NCI-H146 treated with DMSO at 0.1 percent for 48 hours (cell line): ENCODE measurements at regions not wholly inside any gene's neighbourhood (a gene's known extent, or its start where the extent isn't known, plus 50 kb on each side); places are given as distances from the start of the nearest gene placed in this dataset.

ENCODE experiments used
- DNase-seq: peaks from one replicate; lab custom pipeline; 2025; ENCODE audit not compliant: unreplicated experiment; lab: John Stamatoyannopoulos, UW

DNA sequence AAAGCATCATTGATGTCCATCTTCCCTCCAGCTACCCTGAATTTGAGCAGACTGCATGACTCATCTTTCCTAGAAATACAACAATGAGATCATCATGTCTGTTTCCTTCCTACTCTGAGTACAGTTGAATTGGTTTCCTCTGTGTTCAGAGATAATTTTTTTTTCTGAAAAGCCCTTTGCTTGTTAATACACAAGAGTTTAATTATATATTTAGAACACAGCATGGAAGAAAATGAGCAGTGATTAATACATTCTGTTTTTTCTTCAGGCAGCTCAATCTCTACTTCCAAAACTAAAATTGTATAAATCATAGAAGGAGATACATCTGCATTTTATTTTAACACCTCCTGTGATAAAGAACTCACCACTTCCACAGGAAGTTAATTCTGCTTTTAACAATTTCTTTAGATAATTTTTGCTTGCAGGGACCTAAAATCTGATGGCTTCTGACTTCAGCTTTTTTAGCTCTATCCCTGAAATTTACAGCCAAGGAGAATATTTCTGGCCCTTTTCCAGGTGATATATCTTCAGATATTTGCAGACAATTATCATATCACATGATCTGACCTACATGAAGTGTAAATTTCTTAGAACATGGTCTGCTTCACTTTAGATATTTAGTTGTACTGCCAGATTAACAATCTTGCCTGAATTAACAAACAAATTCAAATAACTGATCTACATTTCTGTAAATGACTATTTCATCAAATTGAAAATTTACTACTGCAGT lies 249.0 kb downstream of the TRIB2 start:
- DNase-seq = no peak

GRCh38 chr2:12967804-12968203 lies 251.1 kb downstream of the TRIB2 start:
- DNase-seq = no peak

- DNase-seq = no peak
These were observed 251.7 kb downstream of the TRIB2 start for GRCh38 chr2:12968399-12968798.

- DNase-seq = no peak
These were observed 254.1 kb downstream of the TRIB2 start for GRCh38 chr2:12970861-12971260.

- DNase-seq = no peak
These were observed 255.0 kb downstream of the TRIB2 start for GRCh38 chr2:12971581-12972365.

DNA sequence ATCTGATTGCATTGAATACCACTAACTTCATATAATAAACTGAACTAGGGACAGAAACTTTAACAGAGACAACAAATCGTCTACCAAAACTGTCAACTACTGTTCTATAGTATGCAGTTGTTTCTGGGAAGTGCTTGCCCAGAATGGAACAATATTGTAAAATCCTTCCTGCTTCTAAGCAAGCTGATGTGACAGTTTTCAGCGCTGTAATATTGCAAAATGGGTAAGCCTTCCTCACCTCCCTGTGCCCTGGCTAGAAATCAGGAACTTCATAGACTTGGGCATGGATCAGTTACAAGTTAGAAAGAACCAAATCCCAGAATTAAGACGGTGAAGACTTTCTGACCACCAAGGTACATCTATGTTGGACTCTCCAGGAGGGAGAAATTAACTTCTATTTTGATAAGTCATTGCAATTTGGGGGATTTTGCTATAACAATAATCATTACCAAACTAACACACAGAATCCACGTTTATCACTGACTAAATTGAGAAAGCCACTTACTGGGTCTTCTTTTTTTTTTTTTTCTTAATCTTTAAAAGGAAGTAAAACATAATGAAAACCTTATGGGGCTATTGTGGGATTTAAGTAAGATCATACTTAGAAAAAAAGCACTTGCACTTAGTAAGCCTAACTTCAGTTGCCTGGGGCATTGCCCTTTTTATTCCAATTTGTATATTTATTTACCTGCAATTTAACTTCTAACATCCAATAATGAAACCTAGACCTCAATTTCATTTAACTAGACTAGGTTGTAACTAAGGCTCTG lies 261.5 kb downstream of the TRIB2 start:
- DNase-seq = no peak

GRCh38 chr2:12979066-12979465 lies 262.3 kb downstream of the TRIB2 start:
- DNase-seq = no peak

DNA sequence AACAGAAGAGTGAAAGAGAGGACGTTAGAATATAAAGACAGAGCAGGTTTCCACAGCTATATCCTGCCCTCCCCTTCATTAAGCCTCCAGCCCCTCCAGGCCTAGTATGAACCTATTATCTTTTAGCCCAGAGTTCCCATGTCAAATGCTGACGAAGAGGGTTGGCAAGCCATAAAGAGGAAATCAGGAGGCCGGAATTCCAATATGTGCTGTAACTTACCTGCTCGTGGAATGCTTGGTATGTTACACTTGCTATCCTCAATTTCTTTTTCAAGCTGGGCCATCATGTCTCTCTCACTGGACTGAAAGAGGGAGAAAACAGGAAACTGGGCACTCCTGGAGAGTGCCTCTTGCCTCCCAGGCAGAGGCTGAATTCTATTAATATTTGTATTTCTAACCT lies 264.1 kb downstream of the TRIB2 start:
- DNase-seq = no peak

DNA sequence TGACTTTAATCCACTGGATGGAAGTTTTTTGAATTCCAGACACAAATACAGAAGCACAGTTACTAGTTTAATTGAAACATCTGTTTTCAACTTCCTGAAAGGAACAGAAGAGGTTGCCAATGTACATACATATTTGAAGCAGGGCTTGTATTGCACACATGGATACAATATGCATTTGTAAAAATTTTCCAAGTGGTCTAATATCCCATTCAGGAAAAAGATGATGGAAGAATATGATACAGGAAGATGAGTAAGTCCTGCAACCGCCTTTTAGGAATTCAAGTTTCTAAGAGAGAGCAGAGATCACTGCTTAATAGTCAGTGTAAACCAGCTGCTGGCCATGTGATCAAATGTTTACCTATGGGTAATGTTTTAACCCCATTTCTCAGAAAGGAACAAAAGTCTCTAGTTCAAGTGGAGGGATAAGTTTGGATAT lies 265.4 kb downstream of the TRIB2 start:
- DNase-seq = no peak

DNA sequence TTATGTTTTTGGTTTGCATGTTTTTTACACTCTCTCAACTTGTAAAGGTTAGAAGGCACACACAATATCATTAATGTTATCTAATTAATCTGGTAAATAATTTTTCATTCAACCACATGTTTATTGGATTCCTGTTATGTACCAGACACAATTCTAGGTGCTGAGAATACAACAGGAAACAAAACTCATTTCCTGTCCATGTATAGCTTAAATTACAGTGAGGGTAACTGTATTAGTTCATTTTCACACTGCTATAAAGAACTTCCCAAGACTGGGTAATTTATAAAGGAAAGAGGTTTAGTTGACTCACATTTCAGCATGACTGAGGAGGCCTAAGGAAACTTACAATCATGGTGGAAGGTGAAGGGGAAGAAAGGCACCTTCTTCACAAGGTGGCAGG lies 270.5 kb downstream of the TRIB2 start:
- DNase-seq = no peak

- DNase-seq = no peak
These were observed 271.5 kb downstream of the TRIB2 start for GRCh38 chr2:12988279-12988678.

- no peak for DNase-seq
These were observed 273.8 kb downstream of the TRIB2 start for GRCh38 chr2:12990523-12990922.

GRCh38 chr2:12998685-12999084 lies 281.9 kb downstream of the TRIB2 start:
- no peak for DNase-seq

- no peak for DNase-seq
These were observed 284.1 kb downstream of the TRIB2 start for GRCh38 chr2:13000664-13001363.

- no peak for DNase-seq
These were observed 284.7 kb downstream of the TRIB2 start for GRCh38 chr2:13001408-13001807.

DNA sequence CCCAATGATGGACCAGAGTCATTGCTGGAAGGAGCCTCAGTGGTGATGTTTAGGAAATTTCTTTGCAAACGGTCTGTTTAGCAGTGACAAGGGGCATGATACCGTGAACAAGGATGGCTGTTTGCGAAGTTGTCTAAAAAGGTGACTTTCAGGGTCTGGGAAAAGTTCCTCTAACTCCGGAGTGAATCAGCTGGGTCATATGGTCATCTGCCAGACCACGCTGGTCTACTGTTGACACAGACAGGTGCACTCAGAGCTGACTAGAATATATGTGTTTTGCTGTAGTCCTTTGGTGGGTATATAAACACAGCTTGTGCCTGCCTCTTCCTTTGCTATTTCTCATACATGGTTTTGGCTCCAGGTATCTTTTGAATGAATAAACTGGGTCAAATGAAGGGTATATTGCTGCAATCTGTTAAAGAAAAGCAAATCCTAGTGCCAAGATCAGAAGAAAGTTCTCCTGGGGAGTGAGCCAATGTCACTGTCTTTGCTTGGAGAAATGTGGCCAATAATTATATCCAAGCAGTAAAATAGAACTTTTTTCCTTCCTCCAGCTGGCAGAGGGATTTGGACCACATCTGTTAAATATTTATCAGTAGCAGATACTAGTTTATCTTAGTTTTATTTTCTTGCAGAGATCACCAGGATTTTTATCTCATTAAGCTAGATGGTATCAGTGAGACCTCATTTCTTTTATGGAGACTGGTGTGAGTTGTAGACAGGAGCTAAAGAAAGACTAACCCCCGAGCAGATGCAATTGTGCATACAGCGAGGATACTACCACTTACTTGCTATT lies 286.0 kb downstream of the TRIB2 start:
- DNase-seq = no peak

GRCh38 chr2:13003500-13003899 lies 286.8 kb downstream of the TRIB2 start:
- no peak for DNase-seq

DNA sequence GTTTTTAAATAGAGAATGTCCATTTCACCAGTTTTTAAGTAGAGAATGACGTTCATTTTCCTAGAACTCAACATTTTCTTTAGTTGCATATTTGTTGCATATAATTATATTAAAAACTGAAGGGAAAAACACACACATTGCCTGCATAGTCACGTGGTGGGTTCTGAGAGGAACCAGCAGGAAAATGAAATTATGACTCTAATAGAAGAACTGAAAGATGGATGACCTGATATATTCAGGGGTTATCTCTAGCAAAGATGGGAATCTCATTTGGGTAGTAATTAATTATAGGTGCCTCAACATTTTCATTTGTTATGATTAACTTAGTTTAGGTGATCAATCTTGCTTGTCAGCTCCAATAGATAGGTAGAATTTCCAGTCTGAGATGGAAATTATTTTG lies 288.3 kb downstream of the TRIB2 start:
- DNase-seq = no peak

DNA sequence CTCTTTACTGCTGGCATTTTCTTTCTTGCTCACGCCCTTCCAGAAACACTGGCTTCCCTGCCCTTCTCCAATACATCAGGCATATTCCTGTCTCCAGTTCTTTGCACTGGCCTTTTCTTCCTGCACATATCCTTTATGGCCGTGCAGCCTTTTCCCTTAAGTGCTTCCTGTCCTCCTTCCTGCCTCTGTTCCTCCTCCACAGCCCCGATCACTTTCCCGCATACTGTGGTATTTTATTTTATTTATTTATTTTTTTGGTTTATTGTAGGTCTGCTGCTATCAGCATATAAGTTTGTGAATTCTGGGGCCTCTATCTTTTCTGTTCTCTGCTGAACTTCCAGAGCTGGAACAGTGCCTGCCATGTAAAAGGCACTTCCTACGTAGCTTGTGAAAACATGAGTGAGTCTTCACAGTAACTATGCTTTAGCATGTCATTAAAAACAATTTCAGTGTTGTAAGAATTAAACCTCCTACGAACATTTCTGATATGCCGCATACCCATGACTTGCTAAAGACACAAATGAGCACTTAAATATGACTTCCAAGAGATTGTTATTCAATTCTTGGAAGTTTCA lies 289.1 kb downstream of the TRIB2 start:
- DNase-seq = no peak

- DNase-seq = no peak
These were observed 289.7 kb downstream of the TRIB2 start for GRCh38 chr2:13006426-13006825.
